ENCODE measurements at regions not wholly inside any gene's neighbourhood (a gene's known extent, or its start where the extent isn't known, plus 50 kb on each side); places are given as distances from the start of the nearest gene placed in this dataset.

DNA sequence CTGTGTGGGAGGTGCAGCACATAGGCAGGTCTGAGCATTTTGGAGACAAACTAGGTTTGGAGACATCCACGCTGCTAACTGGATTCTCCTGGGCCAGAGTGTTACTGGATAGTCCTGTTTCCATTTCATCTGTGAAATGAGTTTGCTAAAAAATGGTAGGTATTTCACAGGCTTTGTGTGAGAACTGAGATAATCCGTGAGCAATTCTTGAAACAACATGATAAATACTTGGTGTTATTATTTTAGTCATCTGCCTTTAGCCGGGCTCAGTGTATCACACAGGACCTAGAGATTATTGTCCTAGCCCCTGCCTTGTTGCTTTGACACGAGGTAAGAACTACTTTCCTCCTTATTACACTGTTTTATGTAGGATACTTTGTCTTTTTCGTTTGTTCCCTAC, 63.0 kb downstream of the PRR18 start:
- TF ChIP-seq POLR2A (IDR thresholded peaks at IDR 0.05; ENCODE audit: control extremely low read depth in 1 of 2, low read depth in 2 of 2, low read length in 2 of 2) (no peak), SRF (IDR thresholded peaks at IDR 0.05; ENCODE audit: low read depth, low read length) (no peak), EZH2 (IDR thresholded peaks at IDR 0.05; ENCODE audit: low read depth, low read length, severe bottlenecking) (no peak), SP2 (IDR thresholded peaks at IDR 0.05; ENCODE audit: low read length) (no peak), SP1 (IDR thresholded peaks at IDR 0.05; ENCODE audit: low read depth, low read length) (no peak), SIX5 (IDR thresholded peaks at IDR 0.05; ENCODE audit: low read depth, low read length) (no peak), HDAC2 (IDR thresholded peaks at IDR 0.05; ENCODE audit: borderline replicate concordance in 1 of 2, low read depth in 2 of 2, low read length in 2 of 2) (no peak), RFX5 (IDR thresholded peaks at IDR 0.05; ENCODE audit: borderline replicate concordance, low read depth, low read length) (no peak), CREB1 (IDR thresholded peaks at IDR 0.05) (no peak)
- TF ChIP-seq, protein P1, sequence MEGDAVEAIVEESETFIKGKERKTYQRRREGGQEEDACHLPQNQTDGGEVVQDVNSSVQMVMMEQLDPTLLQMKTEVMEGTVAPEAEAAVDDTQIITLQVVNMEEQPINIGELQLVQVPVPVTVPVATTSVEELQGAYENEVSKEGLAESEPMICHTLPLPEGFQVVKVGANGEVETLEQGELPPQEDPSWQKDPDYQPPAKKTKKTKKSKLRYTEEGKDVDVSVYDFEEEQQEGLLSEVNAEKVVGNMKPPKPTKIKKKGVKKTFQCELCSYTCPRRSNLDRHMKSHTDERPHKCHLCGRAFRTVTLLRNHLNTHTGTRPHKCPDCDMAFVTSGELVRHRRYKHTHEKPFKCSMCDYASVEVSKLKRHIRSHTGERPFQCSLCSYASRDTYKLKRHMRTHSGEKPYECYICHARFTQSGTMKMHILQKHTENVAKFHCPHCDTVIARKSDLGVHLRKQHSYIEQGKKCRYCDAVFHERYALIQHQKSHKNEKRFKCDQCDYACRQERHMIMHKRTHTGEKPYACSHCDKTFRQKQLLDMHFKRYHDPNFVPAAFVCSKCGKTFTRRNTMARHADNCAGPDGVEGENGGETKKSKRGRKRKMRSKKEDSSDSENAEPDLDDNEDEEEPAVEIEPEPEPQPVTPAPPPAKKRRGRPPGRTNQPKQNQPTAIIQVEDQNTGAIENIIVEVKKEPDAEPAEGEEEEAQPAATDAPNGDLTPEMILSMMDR (IDR thresholded peaks at IDR 0.05; ENCODE audit: control extremely low read depth in 1 of 3, insufficient read depth in 1 of 3, low read depth in 1 of 3, low read length in 3 of 3), result no peak
- TF ChIP-seq, protein P2, sequence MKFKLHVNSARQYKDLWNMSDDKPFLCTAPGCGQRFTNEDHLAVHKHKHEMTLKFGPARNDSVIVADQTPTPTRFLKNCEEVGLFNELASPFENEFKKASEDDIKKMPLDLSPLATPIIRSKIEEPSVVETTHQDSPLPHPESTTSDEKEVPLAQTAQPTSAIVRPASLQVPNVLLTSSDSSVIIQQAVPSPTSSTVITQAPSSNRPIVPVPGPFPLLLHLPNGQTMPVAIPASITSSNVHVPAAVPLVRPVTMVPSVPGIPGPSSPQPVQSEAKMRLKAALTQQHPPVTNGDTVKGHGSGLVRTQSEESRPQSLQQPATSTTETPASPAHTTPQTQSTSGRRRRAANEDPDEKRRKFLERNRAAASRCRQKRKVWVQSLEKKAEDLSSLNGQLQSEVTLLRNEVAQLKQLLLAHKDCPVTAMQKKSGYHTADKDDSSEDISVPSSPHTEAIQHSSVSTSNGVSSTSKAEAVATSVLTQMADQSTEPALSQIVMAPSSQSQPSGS (IDR thresholded peaks at IDR 0.05; ENCODE audit: low read length), result no peak
- TF ChIP-seq, protein P3, sequence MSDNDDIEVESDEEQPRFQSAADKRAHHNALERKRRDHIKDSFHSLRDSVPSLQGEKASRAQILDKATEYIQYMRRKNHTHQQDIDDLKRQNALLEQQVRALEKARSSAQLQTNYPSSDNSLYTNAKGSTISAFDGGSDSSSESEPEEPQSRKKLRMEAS (IDR thresholded peaks at IDR 0.05), result no peak
- TF ChIP-seq, protein P4, sequence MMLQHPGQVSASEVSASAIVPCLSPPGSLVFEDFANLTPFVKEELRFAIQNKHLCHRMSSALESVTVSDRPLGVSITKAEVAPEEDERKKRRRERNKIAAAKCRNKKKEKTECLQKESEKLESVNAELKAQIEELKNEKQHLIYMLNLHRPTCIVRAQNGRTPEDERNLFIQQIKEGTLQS (IDR thresholded peaks at IDR 0.05; ENCODE audit: insufficient read depth, low read depth, low read length), result no peak
